ENCODE measurements at regions not wholly inside any gene's neighbourhood (a gene's known extent, or its start where the extent isn't known, plus 50 kb on each side); places are given as distances from the start of the nearest gene placed in this dataset.

GRCh38 chr7:7104971-7105370 lies 77.4 kb upstream of the C1GALT1 start:
- H3K4me2 ChIP-seq (ENCODE audit: unreplicated experiment): no peak overlapping the region
- no peak overlapping the region for H3K27ac ChIP-seq
- no peak overlapping the region for H3K9ac ChIP-seq
- in situ Hi-C loops (cut with MboI): loop anchor here (10.0 to 25.0 kb wide), 2 partner anchors 307 to 450 kb away; no protein-coding TSS in a partner anchor
- H2AFZ ChIP-seq: peak overlapping the region; percentile 57
- H3F3A ChIP-seq (ENCODE audit: insufficient read depth): 0 out of 2 replicates have a peak, but pooled peaks cover 2% of the 10 kb centered on the region
- no peaks in the 10 kb centered on the region for H3K36me3 ChIP-seq (ENCODE audit: low read depth)
- no peak for TF ChIP-seq EZH2 (IDR thresholded peaks at IDR 0.05; ENCODE audit: insufficient read depth, poor library complexity, severe bottlenecking)
- no peak for TF ChIP-seq EZH2phosphoT487 (IDR thresholded peaks at IDR 0.05; ENCODE audit: insufficient read depth, low read depth)
- H3K9me3 ChIP-seq (ENCODE audit: low read depth): peaks cover 4% of the 10 kb centered on the region
- H3K27me3 ChIP-seq (replicated peaks; ENCODE audit: insufficient read depth): no peaks in the 10 kb centered on the region
- WGBS, 2 experiments (ENCODE audit: low coverage in 1 of 2, low lambda C conversion rate in 2 of 2, missing lambda C conversion rate in 2 of 2): 87 to 89% methylated on average over 5 of the region's 5 CpGs
- no peaks in the 10 kb centered on the region for H3K9me2 ChIP-seq (ENCODE audit: insufficient read depth)
- no peaks in the 10 kb centered on the region for H4K20me1 ChIP-seq (ENCODE audit: insufficient read depth)
- peaks cover 3% of the 10 kb centered on the region; the same call in 1 of the 2 replicates for H3K4me1 ChIP-seq (ENCODE audit: insufficient read depth)
- DNase-seq: no peak
- H3K4me3 ChIP-seq: no peak overlapping the region
- H3K79me2 ChIP-seq (ENCODE audit: insufficient read depth): no peaks in the 10 kb centered on the region

- no peaks in the 10 kb centered on the region for H3K36me3 ChIP-seq (ENCODE audit: low read depth)
- 87 to 89% methylated on average over 4 of the region's 4 CpGs for WGBS, 2 experiments (ENCODE audit: low coverage in 1 of 2, low lambda C conversion rate in 2 of 2, missing lambda C conversion rate in 2 of 2)
- in situ Hi-C loops (cut with MboI): loop anchor here (10.0 to 25.0 kb wide), 2 partner anchors 306 to 449 kb away; no protein-coding TSS in a partner anchor
- no peak overlapping the region for H3K4me2 ChIP-seq (ENCODE audit: unreplicated experiment)
- no peak overlapping the region for H3K4me3 ChIP-seq
- no peaks in the 10 kb centered on the region for H3K9me2 ChIP-seq (ENCODE audit: insufficient read depth)
- H2AFZ ChIP-seq: peak overlapping the region; percentile 57
- no peaks in the 10 kb centered on the region for H4K20me1 ChIP-seq (ENCODE audit: insufficient read depth)
- H3K27ac ChIP-seq: no peak overlapping the region
- peaks cover 4% of the 10 kb centered on the region for H3K9me3 ChIP-seq (ENCODE audit: low read depth)
- H3K27me3 ChIP-seq (replicated peaks; ENCODE audit: insufficient read depth): no peaks in the 10 kb centered on the region
- H3K9ac ChIP-seq: no peak overlapping the region
- no peak for DNase-seq
- no peaks in the 10 kb centered on the region for H3K79me2 ChIP-seq (ENCODE audit: insufficient read depth)
- H3K4me1 ChIP-seq (ENCODE audit: insufficient read depth): no peaks in the 10 kb centered on the region; the same call in 1 of the 2 replicates
- TF ChIP-seq EZH2phosphoT487 (IDR thresholded peaks at IDR 0.05; ENCODE audit: insufficient read depth, low read depth) (no peak), EZH2 (IDR thresholded peaks at IDR 0.05; ENCODE audit: insufficient read depth, poor library complexity, severe bottlenecking) (no peak)
- no peaks in the 10 kb centered on the region for H3F3A ChIP-seq (ENCODE audit: insufficient read depth)
Observed at GRCh38 chr7:7105800-7106582, 76.4 kb upstream of the C1GALT1 start.

GRCh38 chr7:7108931-7109330 lies 73.4 kb upstream of the C1GALT1 start:
- Histone ChIP-seq H3K9me2 (ENCODE audit: insufficient read depth) (no peaks in the 10 kb centered on the region), H3K27me3 (replicated peaks; ENCODE audit: insufficient read depth) (no peaks in the 10 kb centered on the region), H3F3A (ENCODE audit: insufficient read depth) (no peaks in the 10 kb centered on the region), H3K4me3 (no peak overlapping the region), H2AFZ (no peak overlapping the region), H3K4me1 (ENCODE audit: insufficient read depth) (no peaks in the 10 kb centered on the region), H3K36me3 (ENCODE audit: low read depth) (no peaks in the 10 kb centered on the region), H3K9ac (no peak overlapping the region), H3K79me2 (ENCODE audit: insufficient read depth) (no peaks in the 10 kb centered on the region), H3K4me2 (ENCODE audit: unreplicated experiment) (no peak overlapping the region), H4K20me1 (ENCODE audit: insufficient read depth) (no peaks in the 10 kb centered on the region), H3K27ac (no peak overlapping the region), H3K9me3 (ENCODE audit: low read depth) (peaks cover 4% of the 10 kb centered on the region)
- 44% methylated on average over 1 of the region's 1 CpG for WGBS, 2 experiments (ENCODE audit: low coverage in 1 of 2, low lambda C conversion rate in 2 of 2, missing lambda C conversion rate in 2 of 2)
- no peak for DNase-seq
- in situ Hi-C loops (cut with MboI): loop anchor here (10.0 to 25.0 kb wide), 2 partner anchors 303 to 446 kb away; no protein-coding TSS in a partner anchor
- TF ChIP-seq EZH2phosphoT487 (IDR thresholded peaks at IDR 0.05; ENCODE audit: insufficient read depth, low read depth): no peak
- TF ChIP-seq EZH2 (IDR thresholded peaks at IDR 0.05; ENCODE audit: insufficient read depth, poor library complexity, severe bottlenecking): no peak

GRCh38 chr7:7109934-7110333 lies 72.4 kb upstream of the C1GALT1 start:
- Histone ChIP-seq H3F3A (ENCODE audit: insufficient read depth) (no peaks in the 10 kb centered on the region), H3K79me2 (ENCODE audit: insufficient read depth) (no peaks in the 10 kb centered on the region), H2AFZ (no peak overlapping the region), H3K27me3 (replicated peaks; ENCODE audit: insufficient read depth) (no peaks in the 10 kb centered on the region), H3K4me1 (ENCODE audit: insufficient read depth) (no peaks in the 10 kb centered on the region), H3K9me3 (ENCODE audit: low read depth) (peaks cover 4% of the 10 kb centered on the region), H3K4me3 (no peak overlapping the region), H3K36me3 (ENCODE audit: low read depth) (no peaks in the 10 kb centered on the region), H4K20me1 (ENCODE audit: insufficient read depth) (no peaks in the 10 kb centered on the region), H3K27ac (no peak overlapping the region), H3K9me2 (ENCODE audit: insufficient read depth) (no peaks in the 10 kb centered on the region), H3K9ac (no peak overlapping the region), H3K4me2 (ENCODE audit: unreplicated experiment) (no peak overlapping the region)
- in situ Hi-C loops (cut with MboI): loop anchor here (10.0 to 25.0 kb wide), 2 partner anchors 302 to 445 kb away; no protein-coding TSS in a partner anchor
- TF ChIP-seq EZH2phosphoT487 (IDR thresholded peaks at IDR 0.05; ENCODE audit: insufficient read depth, low read depth) (no peak), EZH2 (IDR thresholded peaks at IDR 0.05; ENCODE audit: insufficient read depth, poor library complexity, severe bottlenecking) (no peak)
- DNase-seq: no peak

Measured in GM23248 (cell line).